ENCODE measurements at regions not wholly inside any gene's neighbourhood (a gene's known extent, or its start where the extent isn't known, plus 50 kb on each side); places are given as distances from the start of the nearest gene placed in this dataset.
A peak's percentile ranks its signal among the peaks of the same experiment; 100 is the strongest.

- Histone ChIP-seq H3K4me3 (ENCODE audit: insufficient read depth, low read length, poor library complexity, severe bottlenecking) (no peak overlapping the region), H3K36me3 (ENCODE audit: low read length) (no peaks in the 10 kb centered on the region), H3K9ac (ENCODE audit: low read length) (no peak overlapping the region), H3K27me3 (ENCODE audit: low read length) (no peaks in the 10 kb centered on the region), H2AFZ (ENCODE audit: low read depth, low read length, severe bottlenecking) (no peak overlapping the region), H3K27ac (ENCODE audit: low read depth, low read length) (no peak overlapping the region), H3K9me2 (replicated peaks; ENCODE audit: insufficient read depth, low read length) (no peaks in the 10 kb centered on the region), H3F3A (ENCODE audit: insufficient read depth) (no peaks in the 10 kb centered on the region), H4K20me1 (ENCODE audit: low read depth, low read length) (no peaks in the 10 kb centered on the region), H3K9me3 (ENCODE audit: insufficient read depth, low read length) (no peaks in the 10 kb centered on the region), H3K79me2 (ENCODE audit: insufficient read depth, low read length) (no peaks in the 10 kb centered on the region), H3K4me2 (ENCODE audit: low read depth, low read length, poor library complexity, severe bottlenecking) (no peak overlapping the region)
- TF ChIP-seq CTCF (IDR thresholded peaks at IDR 0.05; ENCODE audit: insufficient read depth, low read length, poor library complexity, severe bottlenecking) (no peak), EZH2phosphoT487 (conservative IDR thresholded peaks at IDR 0.05; ENCODE audit: low read length) (no peak)
Observed at GRCh38 chr3:5423523-5423922, 236.0 kb downstream of the EDEM1 start.

GRCh38 chr3:5425371-5425770, 237.9 kb downstream of the EDEM1 start:
- H3K9me3 ChIP-seq (ENCODE audit: insufficient read depth, low read length), result no peaks in the 10 kb centered on the region
- H3K4me2 ChIP-seq (ENCODE audit: low read depth, low read length, poor library complexity, severe bottlenecking), result no peak overlapping the region
- no peak for TF ChIP-seq CTCF (IDR thresholded peaks at IDR 0.05; ENCODE audit: insufficient read depth, low read length, poor library complexity, severe bottlenecking)
- TF ChIP-seq EZH2phosphoT487 (conservative IDR thresholded peaks at IDR 0.05; ENCODE audit: low read length), result no peak
- no peak overlapping the region for H2AFZ ChIP-seq (ENCODE audit: low read depth, low read length, severe bottlenecking)
- H3F3A ChIP-seq (ENCODE audit: insufficient read depth), result no peaks in the 10 kb centered on the region
- H3K9ac ChIP-seq (ENCODE audit: low read length), result no peak overlapping the region
- no peak overlapping the region for H3K27ac ChIP-seq (ENCODE audit: low read depth, low read length)
- no peaks in the 10 kb centered on the region for H3K9me2 ChIP-seq (replicated peaks; ENCODE audit: insufficient read depth, low read length)
- no peak overlapping the region for H3K4me3 ChIP-seq (ENCODE audit: insufficient read depth, low read length, poor library complexity, severe bottlenecking)
- no peaks in the 10 kb centered on the region for H3K27me3 ChIP-seq (ENCODE audit: low read length)
- H3K79me2 ChIP-seq (ENCODE audit: insufficient read depth, low read length), result no peaks in the 10 kb centered on the region
- no peaks in the 10 kb centered on the region for H3K36me3 ChIP-seq (ENCODE audit: low read length)
- no peaks in the 10 kb centered on the region for H4K20me1 ChIP-seq (ENCODE audit: low read depth, low read length)

- Histone ChIP-seq H3K9me3 (ENCODE audit: insufficient read depth, low read length) (no peaks in the 10 kb centered on the region), H3K4me2 (ENCODE audit: low read depth, low read length, poor library complexity, severe bottlenecking) (no peak overlapping the region), H3K36me3 (ENCODE audit: low read length) (no peaks in the 10 kb centered on the region), H3K79me2 (ENCODE audit: insufficient read depth, low read length) (no peaks in the 10 kb centered on the region), H3F3A (ENCODE audit: insufficient read depth) (no peaks in the 10 kb centered on the region), H3K4me3 (ENCODE audit: insufficient read depth, low read length, poor library complexity, severe bottlenecking) (no peak overlapping the region), H3K27me3 (ENCODE audit: low read length) (no peaks in the 10 kb centered on the region), H3K27ac (ENCODE audit: low read depth, low read length) (no peak overlapping the region), H3K9ac (ENCODE audit: low read length) (no peak overlapping the region), H2AFZ (ENCODE audit: low read depth, low read length, severe bottlenecking) (no peak overlapping the region), H3K9me2 (replicated peaks; ENCODE audit: insufficient read depth, low read length) (no peaks in the 10 kb centered on the region), H4K20me1 (ENCODE audit: low read depth, low read length) (no peaks in the 10 kb centered on the region)
- TF ChIP-seq CTCF (IDR thresholded peaks at IDR 0.05; ENCODE audit: insufficient read depth, low read length, poor library complexity, severe bottlenecking), result peak; percentile 87
- TF ChIP-seq EZH2phosphoT487 (conservative IDR thresholded peaks at IDR 0.05; ENCODE audit: low read length), result no peak
Observed at GRCh38 chr3:5426094-5426883, 238.8 kb downstream of the EDEM1 start.
